ENCODE measurements at regions not wholly inside any gene's neighbourhood (a gene's known extent, or its start where the extent isn't known, plus 50 kb on each side); places are given as distances from the start of the nearest gene placed in this dataset.

DNA sequence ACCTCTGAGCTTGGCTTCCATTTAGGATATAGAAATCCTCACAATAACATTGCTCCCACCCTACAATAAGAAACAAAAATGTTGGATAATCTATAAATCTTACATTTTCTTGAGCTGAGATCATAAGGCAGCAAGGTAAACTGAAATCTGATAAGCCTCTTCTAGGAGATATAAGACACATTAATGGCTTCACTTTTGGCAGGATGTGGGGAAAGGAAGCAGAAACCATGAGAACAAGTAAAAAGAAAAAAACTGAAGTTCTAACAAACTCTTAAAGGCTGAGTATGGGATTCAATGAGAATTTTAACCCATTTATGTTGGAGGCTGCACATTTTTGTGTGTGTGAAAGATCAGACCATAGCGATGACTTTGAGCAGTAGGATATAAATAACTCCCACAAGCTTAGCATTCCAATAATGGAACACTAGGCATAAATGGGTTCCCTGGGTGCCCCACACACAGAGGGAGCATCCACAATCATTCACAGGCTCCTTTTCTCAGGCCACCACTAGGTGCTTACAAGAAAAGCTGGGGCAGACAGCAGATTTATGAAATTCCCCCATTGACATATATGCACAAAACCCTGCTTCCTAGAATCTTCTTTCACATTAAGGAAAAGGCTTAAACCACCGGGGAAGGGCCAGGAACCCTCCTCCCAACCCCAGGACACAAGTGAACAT, 564.9 kb upstream of the MGMT start:
- H3K4me3 ChIP-seq (ENCODE audit: low read depth in 2 of 2, low read length in 1 of 2): no peak overlapping the region
- CTCF ChIA-PET: interaction anchor here (0.7 kb wide), 1 partner anchor 10 kb away, joined by 3 read pairs; no protein-coding TSS in a partner anchor
- POLR2A ChIA-PET: no interaction called here
- WGBS (ENCODE audit: low lambda C conversion rate): 39% methylated on average over 2 of the region's 2 CpGs
- no peaks in the 10 kb centered on the region for H3K27me3 ChIP-seq (ENCODE audit: insufficient read depth)
- no peaks in the 10 kb centered on the region for H4K20me1 ChIP-seq (ENCODE audit: insufficient read depth)
- H3K4me2 ChIP-seq: no peak overlapping the region
- no peaks in the 10 kb centered on the region for H3K9me2 ChIP-seq
- no peak overlapping the region for H3K9ac ChIP-seq
- H2AFZ ChIP-seq (ENCODE audit: low read depth): no peak overlapping the region
- no peaks in the 10 kb centered on the region for H3K36me3 ChIP-seq (replicated peaks in 1 of 2; ENCODE audit: control insufficient read depth in 1 of 2, insufficient read depth in 2 of 2, low read length in 1 of 2)
- no peak overlapping the region for H3K27ac ChIP-seq (ENCODE audit: low read depth in 2 of 2, low read length in 1 of 2)
- H3K9me3 ChIP-seq: no peaks in the 10 kb centered on the region
- H3K4me1 ChIP-seq (ENCODE audit: control insufficient read depth in 1 of 2, insufficient read depth in 2 of 2, low read depth in 1 of 2, low read length in 1 of 2): no peaks in the 10 kb centered on the region
- no peaks in the 10 kb centered on the region for H3K79me2 ChIP-seq (ENCODE audit: insufficient read depth)
- no peak for TF ChIP-seq FOXJ3 (CRISPR knock-in tag; IDR thresholded peaks at IDR 0.05)
- H3F3A ChIP-seq (replicated peaks; ENCODE audit: insufficient read depth): no peaks in the 10 kb centered on the region
- no peak for DNase-seq

DNA sequence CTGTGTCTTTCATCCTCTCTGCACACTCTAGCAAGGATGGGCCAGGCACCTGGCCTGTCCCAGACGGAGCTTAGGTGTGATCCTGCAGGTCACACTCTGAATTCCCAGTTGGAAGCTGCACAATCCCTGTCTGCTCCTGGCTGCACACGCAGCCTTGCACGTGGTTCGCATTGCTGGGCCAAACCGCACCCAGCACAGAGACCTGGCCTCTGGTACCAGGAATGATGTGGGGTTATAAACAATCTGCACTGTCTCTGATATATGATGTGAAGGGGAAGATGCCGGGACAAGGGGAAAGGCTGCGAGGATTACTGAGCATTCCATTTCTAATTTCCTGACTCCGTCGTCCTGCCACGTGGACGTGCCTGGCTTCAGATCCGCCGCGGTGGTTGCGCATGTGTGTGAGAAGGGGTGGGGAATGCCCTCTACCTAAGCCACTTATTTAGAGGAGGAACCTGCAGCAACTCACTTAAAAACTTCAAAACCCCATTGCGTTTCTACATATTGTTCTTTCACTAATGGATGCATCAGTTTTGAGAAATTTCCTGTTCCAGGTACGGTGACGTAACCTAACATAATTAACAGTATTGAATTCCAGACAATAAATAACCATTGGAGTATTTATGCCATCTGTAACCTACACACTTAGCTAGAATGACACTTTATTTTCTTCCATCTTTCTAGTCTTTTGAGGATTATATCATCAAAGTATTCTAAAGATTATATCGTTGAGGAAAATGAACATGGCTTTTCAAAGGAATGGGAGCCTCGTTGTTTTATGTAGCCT, 559.7 kb upstream of the MGMT start:
- no peaks in the 10 kb centered on the region for H3K4me1 ChIP-seq (ENCODE audit: control insufficient read depth in 1 of 2, insufficient read depth in 2 of 2, low read depth in 1 of 2, low read length in 1 of 2)
- H3K4me3 ChIP-seq (ENCODE audit: low read depth in 2 of 2, low read length in 1 of 2): no peak overlapping the region
- no peaks in the 10 kb centered on the region for H3K36me3 ChIP-seq (replicated peaks in 1 of 2; ENCODE audit: control insufficient read depth in 1 of 2, insufficient read depth in 2 of 2, low read length in 1 of 2)
- H3K9me2 ChIP-seq: no peaks in the 10 kb centered on the region
- H3K9me3 ChIP-seq: no peaks in the 10 kb centered on the region
- H3K9ac ChIP-seq: no peak overlapping the region
- no peaks in the 10 kb centered on the region for H3K27me3 ChIP-seq (ENCODE audit: insufficient read depth)
- no peak overlapping the region for H3K4me2 ChIP-seq
- DNase-seq: no peak
- WGBS (ENCODE audit: low lambda C conversion rate): 59% methylated on average over 20 of the region's 20 CpGs
- no peaks in the 10 kb centered on the region for H3K79me2 ChIP-seq (ENCODE audit: insufficient read depth)
- ChIA-PET POLR2A (no interaction called here), CTCF (no interaction called here)
- TF ChIP-seq FOXM1 (IDR thresholded peaks at IDR 0.05; ENCODE audit: low read depth) (no peak), RXRA (IDR thresholded peaks at IDR 0.05; ENCODE audit: borderline replicate concordance, low read depth) (no peak), EZH2phosphoT487 (IDR thresholded peaks at IDR 0.05; ENCODE audit: borderline replicate concordance, low read depth) (no peak), GABPA (IDR thresholded peaks at IDR 0.05; ENCODE audit: low read depth) (no peak), FOSL2 (IDR thresholded peaks at IDR 0.05; ENCODE audit: borderline replicate concordance, low read depth) (no peak), POLR2AphosphoS5 (IDR thresholded peaks at IDR 0.05; ENCODE audit: low read depth, low read length) (no peak), SIN3A (IDR thresholded peaks at IDR 0.05; ENCODE audit: borderline replicate concordance, low read depth, low read length) (no peak), CHD2 (IDR thresholded peaks at IDR 0.05; ENCODE audit: low read length, partially characterized antibody) (no peak), RCOR1 (IDR thresholded peaks at IDR 0.05; ENCODE audit: low read length) (no peak), TCF12 (IDR thresholded peaks at IDR 0.05) (no peak), GATA2 (CRISPR knock-in tag; IDR thresholded peaks at IDR 0.05) (no peak), TEAD4 (IDR thresholded peaks at IDR 0.05; ENCODE audit: borderline replicate concordance, insufficient read depth) (no peak), NFIC (IDR thresholded peaks at IDR 0.05; ENCODE audit: borderline replicate concordance) (no peak)
- TF ChIP-seq, protein P1, sequence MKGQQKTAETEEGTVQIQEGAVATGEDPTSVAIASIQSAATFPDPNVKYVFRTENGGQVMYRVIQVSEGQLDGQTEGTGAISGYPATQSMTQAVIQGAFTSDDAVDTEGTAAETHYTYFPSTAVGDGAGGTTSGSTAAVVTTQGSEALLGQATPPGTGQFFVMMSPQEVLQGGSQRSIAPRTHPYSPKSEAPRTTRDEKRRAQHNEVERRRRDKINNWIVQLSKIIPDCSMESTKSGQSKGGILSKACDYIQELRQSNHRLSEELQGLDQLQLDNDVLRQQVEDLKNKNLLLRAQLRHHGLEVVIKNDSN (IDR thresholded peaks at IDR 0.05; ENCODE audit: borderline replicate concordance, low read depth): no peak
- TF ChIP-seq, protein P2, sequence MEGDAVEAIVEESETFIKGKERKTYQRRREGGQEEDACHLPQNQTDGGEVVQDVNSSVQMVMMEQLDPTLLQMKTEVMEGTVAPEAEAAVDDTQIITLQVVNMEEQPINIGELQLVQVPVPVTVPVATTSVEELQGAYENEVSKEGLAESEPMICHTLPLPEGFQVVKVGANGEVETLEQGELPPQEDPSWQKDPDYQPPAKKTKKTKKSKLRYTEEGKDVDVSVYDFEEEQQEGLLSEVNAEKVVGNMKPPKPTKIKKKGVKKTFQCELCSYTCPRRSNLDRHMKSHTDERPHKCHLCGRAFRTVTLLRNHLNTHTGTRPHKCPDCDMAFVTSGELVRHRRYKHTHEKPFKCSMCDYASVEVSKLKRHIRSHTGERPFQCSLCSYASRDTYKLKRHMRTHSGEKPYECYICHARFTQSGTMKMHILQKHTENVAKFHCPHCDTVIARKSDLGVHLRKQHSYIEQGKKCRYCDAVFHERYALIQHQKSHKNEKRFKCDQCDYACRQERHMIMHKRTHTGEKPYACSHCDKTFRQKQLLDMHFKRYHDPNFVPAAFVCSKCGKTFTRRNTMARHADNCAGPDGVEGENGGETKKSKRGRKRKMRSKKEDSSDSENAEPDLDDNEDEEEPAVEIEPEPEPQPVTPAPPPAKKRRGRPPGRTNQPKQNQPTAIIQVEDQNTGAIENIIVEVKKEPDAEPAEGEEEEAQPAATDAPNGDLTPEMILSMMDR (IDR thresholded peaks at IDR 0.05): no peak
- TF ChIP-seq, protein P3, sequence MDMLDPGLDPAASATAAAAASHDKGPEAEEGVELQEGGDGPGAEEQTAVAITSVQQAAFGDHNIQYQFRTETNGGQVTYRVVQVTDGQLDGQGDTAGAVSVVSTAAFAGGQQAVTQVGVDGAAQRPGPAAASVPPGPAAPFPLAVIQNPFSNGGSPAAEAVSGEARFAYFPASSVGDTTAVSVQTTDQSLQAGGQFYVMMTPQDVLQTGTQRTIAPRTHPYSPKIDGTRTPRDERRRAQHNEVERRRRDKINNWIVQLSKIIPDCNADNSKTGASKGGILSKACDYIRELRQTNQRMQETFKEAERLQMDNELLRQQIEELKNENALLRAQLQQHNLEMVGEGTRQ (IDR thresholded peaks at IDR 0.05; ENCODE audit: borderline replicate concordance, low read depth, low read length): no peak
- no peak overlapping the region for H3K27ac ChIP-seq (ENCODE audit: low read depth in 2 of 2, low read length in 1 of 2)
- no peaks in the 10 kb centered on the region for H4K20me1 ChIP-seq (ENCODE audit: insufficient read depth)
- no peaks in the 10 kb centered on the region for H3F3A ChIP-seq (replicated peaks; ENCODE audit: insufficient read depth)
- no peak overlapping the region for H2AFZ ChIP-seq (ENCODE audit: low read depth)
